Vagina (tissue), 2 donors: ENCODE measurements at regions not wholly inside any gene's neighbourhood (a gene's known extent, or its start where the extent isn't known, plus 50 kb on each side); places are given as distances from the start of the nearest gene placed in this dataset.

ENCODE experiments used
- POLR2A ChIP-seq, 2 donors: fragments of 450-650 bp; IDR thresholded peaks; one replicate each; pipeline ENCODE4 v1.6.1; 2017; ENCODE audit warnings: antibody characterized with exemption in 2 of 2, mild to moderate bottlenecking in 2 of 2, moderate library complexity in 2 of 2
- POLR2AphosphoS5 ChIP-seq, 2 donors: sonication (generic); formaldehyde crosslinking; IDR thresholded peaks; one replicate each; pipeline ENCODE4 v1.9.0; 2017; ENCODE audit warnings: antibody characterized with exemption in 2 of 2, mild to moderate bottlenecking in 2 of 2, low read depth in 1 of 2; ENCODE audit not compliant: insufficient read depth in 1 of 2
- TF ChIP-seq, protein P1 (sequence below), 3 experiments: fragments of 450-650 bp in 2 of 3; fragments of 200-600 bp in 1 of 3; sonication (generic) in 1 of 3; IDR thresholded peaks; one replicate each; pipeline ENCODE4 v1.5.1; 2017 to 2019; ENCODE audit warnings: antibody characterized with exemption in 3 of 3, mild to moderate bottlenecking in 2 of 3, moderate library complexity in 2 of 3

- TF ChIP-seq, protein P1, sequence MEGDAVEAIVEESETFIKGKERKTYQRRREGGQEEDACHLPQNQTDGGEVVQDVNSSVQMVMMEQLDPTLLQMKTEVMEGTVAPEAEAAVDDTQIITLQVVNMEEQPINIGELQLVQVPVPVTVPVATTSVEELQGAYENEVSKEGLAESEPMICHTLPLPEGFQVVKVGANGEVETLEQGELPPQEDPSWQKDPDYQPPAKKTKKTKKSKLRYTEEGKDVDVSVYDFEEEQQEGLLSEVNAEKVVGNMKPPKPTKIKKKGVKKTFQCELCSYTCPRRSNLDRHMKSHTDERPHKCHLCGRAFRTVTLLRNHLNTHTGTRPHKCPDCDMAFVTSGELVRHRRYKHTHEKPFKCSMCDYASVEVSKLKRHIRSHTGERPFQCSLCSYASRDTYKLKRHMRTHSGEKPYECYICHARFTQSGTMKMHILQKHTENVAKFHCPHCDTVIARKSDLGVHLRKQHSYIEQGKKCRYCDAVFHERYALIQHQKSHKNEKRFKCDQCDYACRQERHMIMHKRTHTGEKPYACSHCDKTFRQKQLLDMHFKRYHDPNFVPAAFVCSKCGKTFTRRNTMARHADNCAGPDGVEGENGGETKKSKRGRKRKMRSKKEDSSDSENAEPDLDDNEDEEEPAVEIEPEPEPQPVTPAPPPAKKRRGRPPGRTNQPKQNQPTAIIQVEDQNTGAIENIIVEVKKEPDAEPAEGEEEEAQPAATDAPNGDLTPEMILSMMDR (IDR thresholded peaks at IDR 0.05) = no peak
- no peak for TF ChIP-seq POLR2A (IDR thresholded peaks at IDR 0.05)
- no peak for TF ChIP-seq POLR2AphosphoS5 (IDR thresholded peaks at IDR 0.05; ENCODE audit: insufficient read depth in 1 of 2, low read depth in 1 of 2)
Observed at GRCh38 chr3:127102188-127102520, 90.8 kb upstream of the PRR23E start.
